ENCODE measurements at regions not wholly inside any gene's neighbourhood (a gene's known extent, or its start where the extent isn't known, plus 50 kb on each side); places are given as distances from the start of the nearest gene placed in this dataset.

DNA sequence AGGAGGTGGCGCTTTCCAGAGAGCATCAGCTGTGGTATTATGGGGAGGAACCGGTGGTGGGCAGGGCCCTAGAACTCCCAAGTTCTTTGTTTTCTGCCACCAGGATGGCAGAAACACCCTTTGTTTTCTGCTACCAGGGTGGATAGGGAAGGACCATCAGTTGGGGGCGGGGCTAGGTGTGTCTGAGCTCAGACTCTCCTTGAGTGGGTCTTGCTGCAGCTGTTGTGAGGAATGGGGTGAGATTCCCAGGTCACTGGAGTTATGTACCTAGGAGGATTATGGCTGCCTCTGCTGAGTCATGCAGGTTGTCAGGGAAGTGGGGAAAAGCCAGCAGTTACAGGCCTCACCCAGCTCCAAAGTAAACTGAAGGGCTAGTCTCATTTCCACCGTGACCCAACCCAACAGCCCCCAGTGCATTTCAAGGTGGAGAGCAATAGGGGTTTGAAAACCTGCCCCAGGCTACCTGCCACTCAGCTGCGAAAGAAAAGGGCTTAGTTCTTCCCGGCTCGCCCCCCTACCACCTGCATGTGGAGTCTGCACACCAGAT, 167.8 kb upstream of the FAM241A start:
- no peaks in the 10 kb centered on the region for H3K79me2 ChIP-seq (ENCODE audit: control insufficient read depth, insufficient read depth, low read length)
- no peaks in the 10 kb centered on the region; the same call in 2 of the 3 replicates for H3K9me3 ChIP-seq (replicated peaks; ENCODE audit: control insufficient read depth, insufficient read depth, low read length)
- intact Hi-C loops (cut with micrococcal nuclease; ENCODE audit: unreplicated experiment): no loop called here
- H3K27me3 ChIP-seq (replicated peaks in 1 of 2; ENCODE audit: control insufficient read depth in 2 of 2, insufficient read depth in 2 of 2, low read length in 1 of 2): no peaks in the 10 kb centered on the region
- no peaks in the 10 kb centered on the region for H4K20me1 ChIP-seq (ENCODE audit: control insufficient read depth, insufficient read depth)
- BruUV-seq (replicated peaks): no TSS peak
- no peak overlapping the region for H3K9ac ChIP-seq (ENCODE audit: control insufficient read depth, insufficient read depth, low read length)
- no peaks in the 10 kb centered on the region for H3K36me3 ChIP-seq (ENCODE audit: control insufficient read depth in 2 of 2, insufficient read depth in 2 of 2, low read length in 1 of 2)
- ChIA-PET POLR2A (no interaction called here), SMC1A (ENCODE audit: uncharacterized antibody, unreplicated experiment) (interaction anchor here (1.2 to 2.4 kb wide), 2 partner anchors 10 to 14 kb away, joined by 3 to 8 read pairs; no protein-coding TSS in a partner anchor), RAD21 (ENCODE audit: unreplicated experiment) (no interaction called here), CTCF (interaction anchor here (1.1 to 1.5 kb wide), 3 partner anchors 16 to 54 kb away, joined by 3 to 4 read pairs (median 3); no protein-coding TSS in a partner anchor)
- H2AFZ ChIP-seq (ENCODE audit: control insufficient read depth, low read depth, low read length): no peak overlapping the region
- H3K27ac ChIP-seq (ENCODE audit: control insufficient read depth, insufficient read depth): no peak overlapping the region
- no peak for DNase-seq (ENCODE audit: low read depth, low spot score)
- TF ChIP-seq ZNF622 (IDR thresholded peaks at IDR 0.05): no peak
- no peak for TF ChIP-seq CHD2 (IDR thresholded peaks at IDR 0.05; ENCODE audit: borderline replicate concordance, low read depth, low read length)
- no peak for TF ChIP-seq KLF5 (IDR thresholded peaks at IDR 0.05; ENCODE audit: partially characterized antibody)
- no peak for TF ChIP-seq SMAD5 (IDR thresholded peaks at IDR 0.05; ENCODE audit: low read depth)
- no peak for TF ChIP-seq FOXM1 (IDR thresholded peaks at IDR 0.05; ENCODE audit: low read depth, low read length)
- TF ChIP-seq IKZF2 (IDR thresholded peaks at IDR 0.05): no peak
- no peak for TF ChIP-seq CHD1 (IDR thresholded peaks at IDR 0.05; ENCODE audit: low read depth, low read length)
- no peak for TF ChIP-seq RELA (IDR thresholded peaks at IDR 0.05; ENCODE audit: borderline replicate concordance, partially characterized antibody)
- no peak for TF ChIP-seq NFYA (IDR thresholded peaks at IDR 0.05; ENCODE audit: borderline replicate concordance, low read depth, low read length)
- TF ChIP-seq ZNF274 (IDR thresholded peaks at IDR 0.05; ENCODE audit: insufficient read depth, insufficient read length): no peak
- TF ChIP-seq SRF (IDR thresholded peaks at IDR 0.05; ENCODE audit: low read depth in 2 of 2, low read length in 2 of 2): no peak
- TF ChIP-seq BRCA1 (IDR thresholded peaks at IDR 0.05; ENCODE audit: low read depth, low read length): no peak
- no peak for TF ChIP-seq JUND (IDR thresholded peaks at IDR 0.05; ENCODE audit: low read depth, low read length)
- TF ChIP-seq NFIC (IDR thresholded peaks at IDR 0.05; ENCODE audit: low read depth, low read length): no peak
- no peak for FAIRE-seq
- ATAC-seq: no peak
- no peaks in the 10 kb centered on the region for H3K4me1 ChIP-seq (ENCODE audit: control insufficient read depth, insufficient read depth, low read length)
- H3K4me2 ChIP-seq (ENCODE audit: control insufficient read depth, insufficient read depth): no peak overlapping the region
- WGBS (ENCODE audit: insufficient coverage, insufficient replicate concordance, low lambda C conversion rate, missing lambda C conversion rate): 20% methylated on average over 7 of the region's 7 CpGs
- no peak overlapping the region for H3K4me3 ChIP-seq
- in situ Hi-C loops (cut with MboI): no loop called here
